DOHH2 (cell line): ENCODE measurements at regions not wholly inside any gene's neighbourhood (a gene's known extent, or its start where the extent isn't known, plus 50 kb on each side); places are given as distances from the start of the nearest gene placed in this dataset.

Experiments used
- EZH2phosphoT487 ChIP-seq: fragments of 200-600 bp; sonication (generic); IDR thresholded peaks from 2 replicates; pipeline ENCODE4 v1.6.1; 2017; ENCODE audit warnings: borderline replicate concordance, mild to moderate bottlenecking, antibody characterized with exemption, low read length, moderate library complexity, mixed read lengths
- TF ChIP-seq, protein P1 (sequence below): fragments of 200-600 bp; sonication (generic); IDR thresholded peaks from one replicate; pipeline ENCODE4 v1.5.1; 2014; ENCODE audit warnings: antibody characterized with exemption, mild to moderate bottlenecking, low read depth, low read length; ENCODE audit not compliant: poor library complexity, severe bottlenecking

DNA sequence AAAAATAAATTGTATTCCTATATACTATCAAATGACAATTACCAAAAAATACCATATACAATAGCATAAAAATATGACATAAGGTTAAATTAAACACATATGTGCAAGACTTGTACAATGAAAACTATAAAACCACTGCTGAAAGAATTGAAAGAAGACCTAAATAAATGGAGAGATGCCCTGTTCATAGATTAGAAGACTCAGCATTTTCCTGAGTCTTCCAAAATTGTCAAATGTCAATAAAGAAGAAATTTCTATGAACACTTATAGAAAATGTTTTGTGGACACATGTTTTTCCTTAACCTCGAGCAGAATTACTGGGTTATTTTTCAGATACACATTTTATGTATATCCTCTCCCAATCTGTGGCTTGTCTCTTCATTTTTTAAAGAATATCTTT lies 103.1 kb upstream of the DCLK2 start:
- no peak for TF ChIP-seq EZH2phosphoT487
- TF ChIP-seq, protein P1, sequence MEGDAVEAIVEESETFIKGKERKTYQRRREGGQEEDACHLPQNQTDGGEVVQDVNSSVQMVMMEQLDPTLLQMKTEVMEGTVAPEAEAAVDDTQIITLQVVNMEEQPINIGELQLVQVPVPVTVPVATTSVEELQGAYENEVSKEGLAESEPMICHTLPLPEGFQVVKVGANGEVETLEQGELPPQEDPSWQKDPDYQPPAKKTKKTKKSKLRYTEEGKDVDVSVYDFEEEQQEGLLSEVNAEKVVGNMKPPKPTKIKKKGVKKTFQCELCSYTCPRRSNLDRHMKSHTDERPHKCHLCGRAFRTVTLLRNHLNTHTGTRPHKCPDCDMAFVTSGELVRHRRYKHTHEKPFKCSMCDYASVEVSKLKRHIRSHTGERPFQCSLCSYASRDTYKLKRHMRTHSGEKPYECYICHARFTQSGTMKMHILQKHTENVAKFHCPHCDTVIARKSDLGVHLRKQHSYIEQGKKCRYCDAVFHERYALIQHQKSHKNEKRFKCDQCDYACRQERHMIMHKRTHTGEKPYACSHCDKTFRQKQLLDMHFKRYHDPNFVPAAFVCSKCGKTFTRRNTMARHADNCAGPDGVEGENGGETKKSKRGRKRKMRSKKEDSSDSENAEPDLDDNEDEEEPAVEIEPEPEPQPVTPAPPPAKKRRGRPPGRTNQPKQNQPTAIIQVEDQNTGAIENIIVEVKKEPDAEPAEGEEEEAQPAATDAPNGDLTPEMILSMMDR: no peak
